Liver (tissue), 8 donors: ENCODE measurements at regions not wholly inside any gene's neighbourhood (a gene's known extent, or its start where the extent isn't known, plus 50 kb on each side); places are given as distances from the start of the nearest gene placed in this dataset.

Experiments
- DNase-seq: peaks from one replicate; pipeline ENCODE4 v3.0.0-alpha.2; 2017; ENCODE audit warnings: low spot score
- H3K27ac ChIP-seq, 2 donors: one replicate each; pipeline ENCODE4 v1.7.0; 2013; ENCODE audit warnings: inconsistent platforms in 2 of 2, low read length in 2 of 2, control low read depth in 1 of 2, low read depth in 1 of 2, mild to moderate bottlenecking in 1 of 2
- H3K27me3 ChIP-seq, 4 donors: one replicate each; pipeline versions ENCODE4 v1.6.1 to v1.7.0; 2013; ENCODE audit warnings: low read length in 3 of 4, inconsistent platforms in 1 of 4, mild to moderate bottlenecking in 1 of 4, moderate library complexity in 1 of 4; ENCODE audit not compliant: control insufficient read depth in 4 of 4, insufficient read depth in 4 of 4
- H3K36me3 ChIP-seq, 4 donors: one replicate each; pipeline versions ENCODE4 v1.6.1 to v1.7.0; 2013; ENCODE audit warnings: low read length in 3 of 4, mild to moderate bottlenecking in 3 of 4, low read depth in 1 of 4, moderate library complexity in 1 of 4; ENCODE audit not compliant: control insufficient read depth in 4 of 4, insufficient read depth in 3 of 4
- H3K4me1 ChIP-seq, 4 donors: one replicate each; pipeline versions ENCODE4 v1.6.1 to v1.7.0; 2013; ENCODE audit warnings: low read length in 3 of 4, mild to moderate bottlenecking in 3 of 4, moderate library complexity in 1 of 4; ENCODE audit not compliant: control insufficient read depth in 4 of 4, insufficient read depth in 4 of 4
- H3K4me3 ChIP-seq, 3 donors: one replicate each; pipeline versions ENCODE4 v1.6.1 to v1.7.0; 2013; ENCODE audit warnings: low read length in 3 of 3, control low read depth in 1 of 3, low read depth in 1 of 3, mild to moderate bottlenecking in 1 of 3
- H3K9ac ChIP-seq, 2 donors: one replicate each; pipeline ENCODE4 v1.7.0; 2013; ENCODE audit warnings: low read length in 2 of 2, mild to moderate bottlenecking in 2 of 2, moderate library complexity in 2 of 2, control low read depth in 1 of 2, low read depth in 1 of 2
- H3K9me3 ChIP-seq, 4 donors: one replicate each; pipeline versions ENCODE4 v1.6.1 to v1.7.0; 2013; ENCODE audit warnings: low read length in 3 of 4; ENCODE audit not compliant: control insufficient read depth in 4 of 4
- ATF3 ChIP-seq: IDR thresholded peaks from 2 replicates; pipeline ENCODE4 v1.6.1; 2016; ENCODE audit warnings: antibody characterized with exemption
- EGR1 ChIP-seq, 2 donors: IDR thresholded peaks; 2 replicates each; pipeline ENCODE4 v1.6.1; 2016 to 2018; ENCODE audit warnings: antibody characterized with exemption in 2 of 2, low read depth in 2 of 2
- FOXA1 ChIP-seq: IDR thresholded peaks from 2 replicates; pipeline ENCODE4 v1.6.1; 2016; ENCODE audit warnings: antibody characterized with exemption
- FOXA2 ChIP-seq: IDR thresholded peaks from 2 replicates; pipeline ENCODE4 v1.6.1; 2016; ENCODE audit warnings: antibody characterized with exemption
- GABPA ChIP-seq, 2 donors: IDR thresholded peaks in 1 of 2; conservative IDR thresholded peaks in 1 of 2; 2 replicates each; pipeline ENCODE4 v1.6.1; 2016; ENCODE audit warnings: antibody characterized with exemption in 2 of 2, mild to moderate bottlenecking in 1 of 2, moderate library complexity in 1 of 2
- HNF4A ChIP-seq, 2 donors: conservative IDR thresholded peaks; 2 replicates each; pipeline ENCODE4 v1.6.1; 2016; ENCODE audit warnings: antibody characterized with exemption in 2 of 2, mild to moderate bottlenecking in 2 of 2
- JUND ChIP-seq, 2 donors: IDR thresholded peaks; 2 replicates each; pipeline ENCODE4 v1.6.1; 2016; ENCODE audit warnings: antibody characterized with exemption in 2 of 2
- MAX ChIP-seq: IDR thresholded peaks from 2 replicates; pipeline ENCODE4 v1.6.1; 2016; ENCODE audit warnings: antibody characterized with exemption
- NR2F2 ChIP-seq: IDR thresholded peaks from 2 replicates; pipeline ENCODE4 v1.6.1; 2016; ENCODE audit warnings: antibody characterized with exemption
- RAD21 ChIP-seq, 2 donors: IDR thresholded peaks; 2 replicates each; pipeline ENCODE4 v1.6.1; 2016; ENCODE audit warnings: antibody characterized with exemption in 2 of 2, mild to moderate bottlenecking in 2 of 2
- RXRA ChIP-seq, 2 donors: IDR thresholded peaks; 2 replicates each; pipeline ENCODE4 v1.6.1; 2017 to 2018; ENCODE audit warnings: antibody characterized with exemption in 2 of 2, mild to moderate bottlenecking in 1 of 2
- SP1 ChIP-seq: IDR thresholded peaks from 2 replicates; pipeline ENCODE4 v1.6.1; 2018; ENCODE audit warnings: antibody characterized with exemption, mild to moderate bottlenecking
- YY1 ChIP-seq: IDR thresholded peaks from 2 replicates; pipeline ENCODE4 v1.6.1; 2016; ENCODE audit warnings: antibody characterized with exemption, mild to moderate bottlenecking
- ZBTB33 ChIP-seq: IDR thresholded peaks from 2 replicates; pipeline ENCODE4 v1.6.1; 2016; ENCODE audit warnings: antibody characterized with exemption
- WGBS: extraction: QIAGEN DNeasy Blood & Tissue Kit; methylation state at CpG from one replicate; pipeline ENCODE4 v1.1.7; 2013; 5-methylcytosine and 5-hydroxymethylcytosine counted together
- TF ChIP-seq, protein P1 (sequence below): fragments of 150-350 bp; IDR thresholded peaks from 2 replicates; pipeline ENCODE4 v1.5.1; 2017; ENCODE audit warnings: improper control_type of control experiment, low read depth, low read length; ENCODE audit not compliant: missing input control
- TF ChIP-seq, protein P2 (sequence below): IDR thresholded peaks from 2 replicates; pipeline ENCODE4 v1.6.1; 2016; ENCODE audit warnings: antibody characterized with exemption, mild to moderate bottlenecking
- donor health status: healthy.
- donor health status: healthy.
- donor health status: healthy.
- donor health status: healthy.
- donor health status: healthy.

DNA sequence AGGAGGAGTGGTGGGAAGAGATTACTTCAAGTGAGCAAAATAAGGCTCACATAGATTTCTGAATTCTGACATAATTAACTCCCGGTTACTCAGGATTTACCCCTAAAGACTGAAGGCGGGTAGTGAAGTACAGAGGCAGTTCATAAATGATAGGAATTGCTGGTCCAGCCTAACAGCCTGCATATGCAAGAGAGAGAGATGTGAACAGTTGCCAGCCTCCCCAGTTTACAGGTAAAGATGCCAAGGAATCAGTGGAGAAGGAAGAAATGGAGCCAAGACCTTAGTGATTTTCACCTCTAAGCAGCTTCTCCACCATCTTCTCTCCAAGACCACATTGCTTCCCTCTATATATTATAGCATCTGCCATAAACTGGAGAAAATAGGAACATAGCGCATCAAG is 91.8 kb upstream of the THUMPD2 start:
- Histone ChIP-seq H3K9ac (no peak overlapping the region), H3K4me1 (no peaks in the 10 kb centered on the region), H3K4me3 (no peak overlapping the region), H3K27ac (no peak overlapping the region), H3K27me3 (peaks cover 0 to 3% (median 0%) of the 10 kb centered on the region in 4 donors), H3K36me3 (no peaks in the 10 kb centered on the region), H3K9me3 (no peaks in the 10 kb centered on the region)
- TF ChIP-seq RAD21 (IDR thresholded peaks at IDR 0.05) (no peak), HNF4A (conservative IDR thresholded peaks at IDR 0.05) (no peak), GABPA (IDR thresholded peaks at IDR 0.05 in 1 of 2, conservative IDR thresholded peaks at IDR 0.05 in 1 of 2) (no peak), JUND (IDR thresholded peaks at IDR 0.05) (no peak), ZBTB33 (no peak), ATF3 (no peak), SP1 (no peak), YY1 (no peak), RXRA (IDR thresholded peaks at IDR 0.05) (no peak)
- TF ChIP-seq, protein P1, sequence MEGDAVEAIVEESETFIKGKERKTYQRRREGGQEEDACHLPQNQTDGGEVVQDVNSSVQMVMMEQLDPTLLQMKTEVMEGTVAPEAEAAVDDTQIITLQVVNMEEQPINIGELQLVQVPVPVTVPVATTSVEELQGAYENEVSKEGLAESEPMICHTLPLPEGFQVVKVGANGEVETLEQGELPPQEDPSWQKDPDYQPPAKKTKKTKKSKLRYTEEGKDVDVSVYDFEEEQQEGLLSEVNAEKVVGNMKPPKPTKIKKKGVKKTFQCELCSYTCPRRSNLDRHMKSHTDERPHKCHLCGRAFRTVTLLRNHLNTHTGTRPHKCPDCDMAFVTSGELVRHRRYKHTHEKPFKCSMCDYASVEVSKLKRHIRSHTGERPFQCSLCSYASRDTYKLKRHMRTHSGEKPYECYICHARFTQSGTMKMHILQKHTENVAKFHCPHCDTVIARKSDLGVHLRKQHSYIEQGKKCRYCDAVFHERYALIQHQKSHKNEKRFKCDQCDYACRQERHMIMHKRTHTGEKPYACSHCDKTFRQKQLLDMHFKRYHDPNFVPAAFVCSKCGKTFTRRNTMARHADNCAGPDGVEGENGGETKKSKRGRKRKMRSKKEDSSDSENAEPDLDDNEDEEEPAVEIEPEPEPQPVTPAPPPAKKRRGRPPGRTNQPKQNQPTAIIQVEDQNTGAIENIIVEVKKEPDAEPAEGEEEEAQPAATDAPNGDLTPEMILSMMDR = no peak
- 86% methylated on average over 3 of the region's 3 CpGs for WGBS
- no peak for DNase-seq

DNA sequence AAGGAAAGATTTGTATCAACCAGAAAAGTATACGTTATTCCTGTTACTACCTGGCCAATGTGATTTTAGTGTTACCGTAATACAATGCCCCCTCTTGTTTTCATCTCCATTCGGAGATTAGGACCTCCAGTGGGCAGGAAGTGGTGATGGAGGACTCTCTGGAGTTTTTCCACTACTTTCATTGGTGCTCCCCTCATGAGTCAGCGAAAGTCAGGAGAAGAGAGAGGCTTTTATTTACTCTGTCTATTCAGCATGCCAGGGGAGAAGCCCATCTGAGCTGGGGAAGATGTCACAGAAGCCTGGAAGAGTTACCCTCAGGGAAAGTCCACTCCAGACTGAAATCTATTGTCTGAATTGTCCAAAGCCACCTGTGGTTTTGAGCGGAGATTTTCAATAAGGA is 88.2 kb upstream of the THUMPD2 start:
- Histone ChIP-seq H3K4me1 (no peaks in the 10 kb centered on the region), H3K4me3 (no peak overlapping the region), H3K36me3 (no peaks in the 10 kb centered on the region), H3K9ac (no peak overlapping the region), H3K27ac (no peak overlapping the region), H3K27me3 (peaks cover 0 to 3% (median 0%) of the 10 kb centered on the region in 4 donors), H3K9me3 (no peaks in the 10 kb centered on the region)
- whole genome bisulfite sequencing = 74% methylated on average over 5 of the region's 5 CpGs
- TF ChIP-seq FOXA1 (no peak), GABPA (IDR thresholded peaks at IDR 0.05 in 1 of 2, conservative IDR thresholded peaks at IDR 0.05 in 1 of 2) (no peak), RAD21 (IDR thresholded peaks at IDR 0.05) (no peak), SP1 (no peak), ZBTB33 (no peak), RXRA (IDR thresholded peaks at IDR 0.05) (no peak), EGR1 (IDR thresholded peaks at IDR 0.05; ENCODE audit: low read depth in 2 of 2) (no peak), YY1 (no peak), HNF4A (conservative IDR thresholded peaks at IDR 0.05) (no peak), MAX (no peak), NR2F2 (no peak), FOXA2 (no peak)
- TF ChIP-seq, protein P2, sequence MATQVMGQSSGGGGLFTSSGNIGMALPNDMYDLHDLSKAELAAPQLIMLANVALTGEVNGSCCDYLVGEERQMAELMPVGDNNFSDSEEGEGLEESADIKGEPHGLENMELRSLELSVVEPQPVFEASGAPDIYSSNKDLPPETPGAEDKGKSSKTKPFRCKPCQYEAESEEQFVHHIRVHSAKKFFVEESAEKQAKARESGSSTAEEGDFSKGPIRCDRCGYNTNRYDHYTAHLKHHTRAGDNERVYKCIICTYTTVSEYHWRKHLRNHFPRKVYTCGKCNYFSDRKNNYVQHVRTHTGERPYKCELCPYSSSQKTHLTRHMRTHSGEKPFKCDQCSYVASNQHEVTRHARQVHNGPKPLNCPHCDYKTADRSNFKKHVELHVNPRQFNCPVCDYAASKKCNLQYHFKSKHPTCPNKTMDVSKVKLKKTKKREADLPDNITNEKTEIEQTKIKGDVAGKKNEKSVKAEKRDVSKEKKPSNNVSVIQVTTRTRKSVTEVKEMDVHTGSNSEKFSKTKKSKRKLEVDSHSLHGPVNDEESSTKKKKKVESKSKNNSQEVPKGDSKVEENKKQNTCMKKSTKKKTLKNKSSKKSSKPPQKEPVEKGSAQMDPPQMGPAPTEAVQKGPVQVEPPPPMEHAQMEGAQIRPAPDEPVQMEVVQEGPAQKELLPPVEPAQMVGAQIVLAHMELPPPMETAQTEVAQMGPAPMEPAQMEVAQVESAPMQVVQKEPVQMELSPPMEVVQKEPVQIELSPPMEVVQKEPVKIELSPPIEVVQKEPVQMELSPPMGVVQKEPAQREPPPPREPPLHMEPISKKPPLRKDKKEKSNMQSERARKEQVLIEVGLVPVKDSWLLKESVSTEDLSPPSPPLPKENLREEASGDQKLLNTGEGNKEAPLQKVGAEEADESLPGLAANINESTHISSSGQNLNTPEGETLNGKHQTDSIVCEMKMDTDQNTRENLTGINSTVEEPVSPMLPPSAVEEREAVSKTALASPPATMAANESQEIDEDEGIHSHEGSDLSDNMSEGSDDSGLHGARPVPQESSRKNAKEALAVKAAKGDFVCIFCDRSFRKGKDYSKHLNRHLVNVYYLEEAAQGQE = no peak
- TF ChIP-seq, protein P1 = no peak
- no peak for DNase-seq
